ENCODE measurements at regions not wholly inside any gene's neighbourhood (a gene's known extent, or its start where the extent isn't known, plus 50 kb on each side); places are given as distances from the start of the nearest gene placed in this dataset.
"Not testable (repeated sequence)": the region's sequence is repeated elsewhere in the genome, so short reads cannot be mapped to it uniquely, and the experiment has no call there.

DNA sequence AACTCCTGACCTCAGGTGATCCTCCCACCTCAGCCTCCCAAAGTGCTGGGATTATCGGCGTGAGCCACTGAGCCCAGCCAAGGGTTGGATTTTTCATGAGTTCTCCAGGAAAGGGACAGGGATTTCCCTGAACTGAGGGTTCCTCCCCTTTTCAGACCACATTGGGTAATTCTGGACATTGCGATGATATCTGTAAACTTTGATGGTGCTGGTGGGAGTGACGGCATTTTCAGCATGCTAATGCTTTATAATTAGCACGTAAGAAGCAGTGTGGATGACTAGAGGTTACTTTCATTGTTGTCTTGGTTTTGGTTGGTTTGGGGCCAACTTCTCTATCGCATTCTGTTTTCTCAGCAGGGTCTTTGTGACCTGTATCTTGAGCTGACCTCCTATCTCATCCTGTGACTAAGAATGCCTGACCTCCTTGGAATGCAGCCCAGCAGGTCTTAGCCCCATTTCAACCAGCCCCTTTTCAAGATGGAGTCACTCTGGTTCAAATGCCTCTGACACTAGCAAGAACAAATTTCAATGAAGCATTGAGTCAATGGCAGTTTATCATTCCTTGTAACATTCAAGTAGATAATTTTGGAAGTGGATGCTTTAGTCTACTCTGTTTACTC is 156.5 kb downstream of the TTLL2 start:
- ATAC-seq: no peak
- H3K36me3 Mint-ChIP-seq: no peaks in the 10 kb centered on the region
- H3K9me3 Mint-ChIP-seq: peaks cover 4% of the 10 kb centered on the region
- peaks cover 8% of the 10 kb centered on the region for H3K4me1 Mint-ChIP-seq
- H3K27me3 Mint-ChIP-seq: peaks cover 61% of the 10 kb centered on the region
- H3K27ac Mint-ChIP-seq: no peak overlapping the region
- no peak overlapping the region for H3K4me3 Mint-ChIP-seq

DNA sequence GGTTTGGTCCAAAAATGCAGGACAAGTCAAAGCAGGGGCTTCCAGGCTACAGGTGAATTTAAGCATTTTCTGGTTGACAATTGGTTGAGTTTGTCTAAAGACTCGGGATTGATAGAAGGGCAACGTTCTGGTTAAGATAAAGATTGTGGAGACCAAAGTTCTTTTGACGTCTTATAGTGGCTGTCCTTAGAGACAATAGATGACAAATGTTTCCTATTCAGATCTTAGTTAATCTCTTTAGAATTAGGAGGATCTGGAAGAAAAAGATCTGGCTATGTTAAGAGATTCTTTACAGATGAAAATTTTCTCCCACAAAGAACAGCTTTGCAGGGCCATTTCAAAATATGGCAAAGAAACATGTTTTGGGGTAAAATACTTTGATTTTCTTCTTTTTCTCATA is 157.9 kb downstream of the TTLL2 start:
- not testable (repeated sequence) for H3K9me3 Mint-ChIP-seq, H3K27ac Mint-ChIP-seq, H3K4me3 Mint-ChIP-seq, ATAC-seq, H3K36me3 Mint-ChIP-seq, H3K4me1 Mint-ChIP-seq
- H3K27me3 Mint-ChIP-seq: peaks cover 69% of the 10 kb centered on the region

DNA sequence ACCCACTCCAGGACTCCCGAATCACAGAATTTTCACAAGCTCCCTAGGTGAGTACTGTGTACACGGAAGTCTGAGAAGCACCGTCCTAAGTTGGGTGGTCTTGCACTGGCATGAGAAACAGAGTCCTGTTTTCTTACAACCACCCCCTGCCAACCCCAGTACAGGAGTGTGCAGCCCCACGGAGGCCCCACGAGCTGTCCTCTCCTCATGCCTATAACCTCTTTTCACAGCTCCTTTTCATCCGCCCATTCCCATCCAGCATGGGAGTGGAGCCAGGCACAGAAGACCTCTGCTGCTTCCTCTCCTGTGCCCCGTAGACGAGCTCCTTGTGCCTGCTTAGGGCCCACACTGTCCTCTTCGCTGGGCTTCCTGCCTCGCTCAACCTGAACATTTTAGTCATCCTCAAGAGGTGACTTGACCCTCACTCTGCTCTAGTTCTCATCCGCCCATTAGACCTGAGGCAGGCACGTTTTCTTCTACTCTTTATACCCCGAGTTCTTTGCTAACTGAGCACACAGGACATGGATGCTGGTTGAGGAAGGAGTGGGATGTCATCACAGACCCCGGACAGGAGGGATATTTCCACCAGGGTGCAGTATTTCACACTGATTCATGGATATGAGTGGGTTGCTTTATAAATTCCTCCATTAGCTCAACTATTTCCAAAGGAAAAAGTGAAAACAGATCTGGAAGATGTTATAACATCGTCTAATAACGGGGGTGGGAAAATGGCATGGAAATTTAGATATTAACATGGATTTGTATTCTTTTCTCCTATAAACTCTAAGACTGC is 160.5 kb downstream of the TTLL2 start:
- Mint-ChIP-seq H3K27ac (no peak overlapping the region), H3K4me3 (no peak overlapping the region), H3K4me1 (no peaks in the 10 kb centered on the region), H3K27me3 (peaks cover 57% of the 10 kb centered on the region), H3K9me3 (no peaks in the 10 kb centered on the region), H3K36me3 (no peaks in the 10 kb centered on the region)
- no peak for ATAC-seq

DNA sequence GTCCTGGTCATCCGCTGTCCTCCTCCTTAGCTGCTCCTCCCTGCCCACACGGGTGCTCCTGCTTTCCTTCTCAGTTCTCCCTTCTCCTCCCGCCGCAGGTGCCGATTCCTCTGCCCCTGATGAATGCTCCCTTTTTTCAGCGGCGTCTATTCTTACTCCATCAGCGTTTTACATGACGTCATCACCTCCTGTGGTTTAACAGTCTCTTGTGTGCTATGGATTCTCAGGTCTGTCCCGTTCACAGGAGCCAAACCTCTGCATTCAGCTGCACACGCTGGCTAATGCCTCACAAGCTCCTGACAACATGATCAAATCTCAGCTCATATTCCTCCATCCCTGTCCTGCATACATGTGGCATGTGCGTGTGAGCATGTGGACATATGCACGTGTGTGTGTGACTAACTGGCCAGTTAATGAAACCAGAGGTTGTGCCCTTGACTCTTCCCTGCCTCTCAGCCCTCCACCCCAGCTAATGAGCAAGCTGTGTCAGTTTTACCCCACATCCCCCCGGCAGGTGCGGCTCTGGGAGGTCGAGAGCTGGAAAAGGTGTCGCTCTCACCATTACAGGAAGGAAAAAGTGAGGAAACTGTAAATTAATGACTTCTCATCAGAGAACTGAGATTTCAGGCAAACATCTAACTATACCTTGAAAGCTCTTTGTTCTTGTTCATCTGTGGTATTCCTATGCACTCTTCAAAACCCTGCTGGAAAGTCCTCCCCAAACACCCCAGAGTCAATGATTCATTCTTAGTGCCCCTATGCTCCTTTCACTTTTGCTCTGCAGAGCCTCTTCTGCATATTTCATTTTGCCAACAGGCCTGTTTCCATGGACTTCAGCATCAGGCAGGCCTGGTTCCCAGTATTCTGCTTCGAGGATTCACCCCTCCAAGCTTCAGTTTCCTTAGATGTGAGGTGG is 163.1 kb downstream of the TTLL2 start:
- no peaks in the 10 kb centered on the region for H3K4me1 Mint-ChIP-seq
- peaks cover 37% of the 10 kb centered on the region for H3K27me3 Mint-ChIP-seq
- no peak overlapping the region for H3K4me3 Mint-ChIP-seq
- H3K36me3 Mint-ChIP-seq: no peaks in the 10 kb centered on the region
- H3K27ac Mint-ChIP-seq: no peak overlapping the region
- ATAC-seq: no peak
- no peaks in the 10 kb centered on the region for H3K9me3 Mint-ChIP-seq

DNA sequence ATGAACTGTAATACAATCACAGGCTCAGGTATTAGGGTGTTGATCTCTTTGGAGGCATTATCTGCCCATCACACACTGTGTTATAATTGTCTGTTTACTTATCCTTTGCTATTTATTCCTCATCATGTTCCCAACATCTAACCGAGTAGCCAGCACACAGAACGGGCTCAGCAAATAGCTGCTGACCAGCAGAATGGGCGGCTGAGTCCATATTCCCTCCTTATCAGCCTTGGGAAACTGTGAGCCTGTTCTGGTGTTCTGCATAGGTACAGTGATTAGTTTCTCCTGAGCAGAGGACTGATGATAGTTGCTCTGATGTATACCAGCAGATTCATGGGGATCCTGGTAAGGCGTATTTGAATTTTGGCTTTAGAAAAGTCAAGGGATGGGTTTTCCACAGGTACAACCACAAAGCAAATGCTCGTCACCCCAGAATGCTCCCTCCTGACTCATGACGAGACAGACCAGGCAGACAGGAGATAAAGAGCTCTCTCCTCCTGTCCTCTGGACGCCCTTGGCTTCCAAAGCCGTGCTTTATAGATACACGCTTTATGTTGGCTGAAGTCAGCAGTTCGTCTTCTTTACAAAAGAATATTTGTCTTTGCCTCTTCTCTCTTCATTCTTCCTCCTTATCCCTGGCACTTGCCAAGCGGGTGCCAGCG is 166.7 kb downstream of the TTLL2 start:
- peaks cover 22% of the 10 kb centered on the region for H3K27me3 Mint-ChIP-seq
- ATAC-seq: no peak
- no peaks in the 10 kb centered on the region for H3K36me3 Mint-ChIP-seq
- H3K27ac Mint-ChIP-seq: no peak overlapping the region
- no peaks in the 10 kb centered on the region for H3K4me1 Mint-ChIP-seq
- H3K9me3 Mint-ChIP-seq: peaks cover 4% of the 10 kb centered on the region
- H3K4me3 Mint-ChIP-seq: no peak overlapping the region

DNA sequence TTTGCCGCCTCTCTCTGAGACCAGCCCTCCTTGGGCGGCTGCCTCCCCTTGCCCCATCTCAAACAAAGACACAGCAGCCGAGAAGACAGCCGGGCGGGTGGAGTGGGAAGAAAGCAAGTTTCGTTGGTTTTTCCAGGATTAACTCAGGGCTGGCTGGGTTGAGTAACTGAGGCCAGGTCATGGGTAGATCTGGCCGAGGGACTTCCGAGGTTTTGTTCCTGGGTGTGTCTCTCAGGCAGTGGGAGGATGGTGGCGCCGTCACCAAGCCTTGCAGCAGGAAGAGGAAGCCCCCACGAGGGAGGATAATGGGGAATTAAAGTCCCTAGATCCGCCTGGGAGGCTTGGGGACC is 167.2 kb downstream of the TTLL2 start:
- Mint-ChIP-seq H3K9me3 (peaks cover 4% of the 10 kb centered on the region), H3K4me1 (no peaks in the 10 kb centered on the region), H3K27ac (no peak overlapping the region), H3K4me3 (no peak overlapping the region), H3K27me3 (peaks cover 17% of the 10 kb centered on the region), H3K36me3 (no peaks in the 10 kb centered on the region)
- no peak for ATAC-seq

DNA sequence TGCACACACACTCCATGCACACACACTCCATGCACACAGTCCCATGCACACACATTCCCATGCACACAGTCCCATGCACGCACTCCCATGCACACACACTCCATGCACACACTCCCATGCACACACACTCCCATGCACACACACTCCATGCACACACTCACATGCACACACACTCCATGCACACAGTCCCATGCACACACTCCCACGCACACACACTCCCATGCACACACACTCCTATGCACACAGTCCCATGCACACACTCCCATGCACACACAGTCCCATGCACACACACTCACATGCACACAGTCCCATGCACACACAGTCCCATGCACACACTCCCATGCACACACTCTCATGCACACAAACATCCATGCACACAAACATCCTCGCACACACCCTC is 168.4 kb downstream of the TTLL2 start:
- peaks cover 4% of the 10 kb centered on the region for H3K27me3 Mint-ChIP-seq
- no peak overlapping the region for H3K4me3 Mint-ChIP-seq
- H3K4me1 Mint-ChIP-seq: no peaks in the 10 kb centered on the region
- H3K36me3 Mint-ChIP-seq: no peaks in the 10 kb centered on the region
- H3K9me3 Mint-ChIP-seq: peaks cover 7% of the 10 kb centered on the region
- H3K27ac Mint-ChIP-seq: no peak overlapping the region
- no peak for ATAC-seq

DNA sequence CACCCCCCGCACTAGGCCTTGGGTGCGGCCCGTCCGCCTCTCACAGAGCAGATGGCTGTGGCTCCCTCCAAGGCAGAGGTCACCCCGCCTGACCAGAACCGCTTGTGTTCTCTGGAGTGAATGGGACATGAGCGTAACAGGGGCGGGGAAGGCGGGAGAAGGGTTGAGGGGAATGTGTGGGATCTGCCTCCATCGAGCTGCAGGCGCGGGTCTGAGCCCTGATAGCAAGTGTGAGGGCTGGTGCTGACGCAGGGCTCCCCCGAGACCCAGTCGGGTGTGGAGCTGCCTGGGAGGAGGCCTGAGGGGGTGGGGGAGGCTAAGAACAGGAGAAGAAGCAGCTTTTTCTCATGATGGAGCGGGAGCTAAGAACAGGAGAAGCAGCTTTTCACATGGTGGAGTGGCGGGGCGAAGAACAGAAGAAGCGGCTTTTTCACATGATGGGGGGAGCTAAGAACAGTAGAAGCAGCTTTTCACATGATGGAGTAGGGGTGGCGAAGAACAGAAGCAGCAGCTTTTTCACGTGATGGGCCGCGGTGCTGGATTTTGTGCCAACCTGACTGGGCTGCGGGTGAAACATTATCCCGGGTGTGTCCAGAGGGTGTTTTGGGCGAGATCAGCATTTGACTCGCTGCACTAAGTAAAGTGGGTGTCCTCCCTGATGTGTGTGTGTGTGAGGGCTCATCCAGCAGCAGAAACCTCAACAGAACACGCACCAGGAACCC is 169.3 kb downstream of the TTLL2 start:
- no peaks in the 10 kb centered on the region for H3K27me3 Mint-ChIP-seq
- H3K9me3 Mint-ChIP-seq: peaks cover 8% of the 10 kb centered on the region
- H3K36me3 Mint-ChIP-seq: no peaks in the 10 kb centered on the region
- no peaks in the 10 kb centered on the region for H3K4me1 Mint-ChIP-seq
- ATAC-seq: no peak
- no peak overlapping the region for H3K4me3 Mint-ChIP-seq
- no peak overlapping the region for H3K27ac Mint-ChIP-seq

DNA sequence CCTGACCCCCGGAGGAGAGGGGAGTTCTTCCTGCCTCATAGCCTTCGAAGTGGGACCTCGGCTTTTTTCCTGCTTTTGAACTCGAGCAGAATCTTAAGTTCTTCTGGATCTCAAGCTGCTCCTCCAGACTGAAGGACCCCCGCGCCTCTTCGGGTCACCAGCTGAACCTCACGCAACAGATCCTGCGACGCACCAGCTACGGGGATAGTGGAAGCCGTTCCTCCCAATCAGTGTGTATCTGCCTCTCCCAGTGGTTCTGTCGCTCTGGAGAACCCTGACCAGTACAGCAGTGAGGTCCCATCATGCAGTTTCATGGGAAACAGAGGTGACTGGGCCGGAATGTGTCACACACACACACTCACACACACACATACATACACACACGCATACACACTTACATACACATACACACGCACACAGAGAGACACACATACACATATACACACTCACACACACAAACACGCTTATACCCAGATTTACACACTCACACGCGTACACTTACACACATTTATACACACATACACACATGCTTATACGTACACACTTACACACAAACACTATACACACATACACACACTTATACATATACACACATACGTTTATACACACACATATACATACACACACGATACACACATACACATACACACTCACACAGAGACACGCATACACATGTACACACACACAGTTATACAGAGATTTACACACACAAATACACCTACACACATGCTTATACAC is 170.0 kb downstream of the TTLL2 start:
- ATAC-seq: no peak
- H3K4me1 Mint-ChIP-seq: no peaks in the 10 kb centered on the region
- H3K27me3 Mint-ChIP-seq: no peaks in the 10 kb centered on the region
- no peak overlapping the region for H3K4me3 Mint-ChIP-seq
- H3K9me3 Mint-ChIP-seq: peaks cover 8% of the 10 kb centered on the region
- H3K36me3 Mint-ChIP-seq: no peaks in the 10 kb centered on the region
- H3K27ac Mint-ChIP-seq: no peak overlapping the region

DNA sequence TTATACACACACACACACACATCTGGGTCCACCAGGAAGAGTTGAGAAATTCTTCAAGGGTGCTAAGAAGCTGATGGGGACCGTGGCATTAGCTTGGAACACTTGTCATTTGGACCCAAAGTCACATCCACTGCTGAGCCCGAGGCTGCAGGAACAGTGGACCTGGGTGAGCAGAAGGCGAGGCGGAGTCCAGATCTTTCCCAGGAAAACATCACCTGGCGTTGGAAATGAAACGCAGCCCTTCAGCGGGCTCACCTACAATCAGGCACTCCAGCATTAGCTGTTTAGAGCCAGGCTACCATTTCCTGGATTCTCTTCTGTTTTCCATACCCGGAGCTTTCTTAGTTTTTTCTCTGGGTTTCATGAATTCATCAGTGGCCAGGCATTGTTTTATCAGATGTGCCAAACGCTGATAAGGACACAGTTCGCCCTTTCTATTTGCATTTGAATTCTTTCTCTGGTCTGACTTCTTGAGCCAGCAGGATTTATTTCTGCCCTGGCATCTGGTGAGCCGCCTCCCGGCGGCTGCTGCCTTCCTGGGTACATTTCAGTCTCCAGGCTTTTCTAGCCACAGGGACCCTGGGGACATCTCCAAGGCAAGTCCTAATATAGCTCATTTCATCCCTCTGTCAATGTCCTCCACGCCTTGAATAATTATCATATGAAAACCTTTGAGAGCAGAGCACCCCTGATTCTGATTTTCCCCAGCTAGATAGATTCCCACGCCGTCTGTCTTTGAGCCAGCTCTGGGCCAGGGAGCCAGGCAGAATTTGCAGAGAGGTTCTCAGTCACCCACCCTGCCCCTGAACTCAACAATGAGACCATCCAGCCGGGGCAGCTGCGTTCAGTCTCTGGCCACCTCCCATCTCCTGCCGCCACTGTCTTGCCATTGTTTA is 170.9 kb downstream of the TTLL2 start:
- no peak overlapping the region for H3K27ac Mint-ChIP-seq
- H3K9me3 Mint-ChIP-seq: peaks cover 8% of the 10 kb centered on the region
- H3K36me3 Mint-ChIP-seq: no peaks in the 10 kb centered on the region
- no peak for ATAC-seq
- H3K4me1 Mint-ChIP-seq: no peaks in the 10 kb centered on the region
- peaks cover 4% of the 10 kb centered on the region for H3K27me3 Mint-ChIP-seq
- H3K4me3 Mint-ChIP-seq: no peak overlapping the region

DNA sequence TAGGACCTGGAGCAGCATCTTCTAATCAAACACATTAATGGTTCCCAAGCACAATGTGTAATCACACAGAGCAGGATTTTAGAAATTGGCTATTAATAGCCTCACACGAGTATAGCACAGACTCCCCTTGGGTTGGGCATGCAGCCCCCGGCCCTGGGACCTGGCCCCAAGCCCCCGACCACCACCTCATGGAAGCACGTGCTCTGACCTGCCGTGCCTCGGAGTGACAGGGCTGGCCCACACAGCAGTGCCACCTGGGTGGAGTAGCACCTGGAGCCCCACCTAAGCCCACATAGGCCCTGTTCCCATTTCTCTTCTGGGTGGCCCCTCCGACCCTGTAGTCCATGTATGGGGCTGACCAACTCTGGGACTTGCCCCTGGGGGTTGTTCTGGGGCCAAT is 171.8 kb downstream of the TTLL2 start:
- H3K36me3 Mint-ChIP-seq: no peaks in the 10 kb centered on the region
- H3K27me3 Mint-ChIP-seq: peaks cover 14% of the 10 kb centered on the region
- no peak overlapping the region for H3K27ac Mint-ChIP-seq
- no peak overlapping the region for H3K4me3 Mint-ChIP-seq
- H3K9me3 Mint-ChIP-seq: peaks cover 8% of the 10 kb centered on the region
- ATAC-seq: no peak
- no peaks in the 10 kb centered on the region for H3K4me1 Mint-ChIP-seq

DNA sequence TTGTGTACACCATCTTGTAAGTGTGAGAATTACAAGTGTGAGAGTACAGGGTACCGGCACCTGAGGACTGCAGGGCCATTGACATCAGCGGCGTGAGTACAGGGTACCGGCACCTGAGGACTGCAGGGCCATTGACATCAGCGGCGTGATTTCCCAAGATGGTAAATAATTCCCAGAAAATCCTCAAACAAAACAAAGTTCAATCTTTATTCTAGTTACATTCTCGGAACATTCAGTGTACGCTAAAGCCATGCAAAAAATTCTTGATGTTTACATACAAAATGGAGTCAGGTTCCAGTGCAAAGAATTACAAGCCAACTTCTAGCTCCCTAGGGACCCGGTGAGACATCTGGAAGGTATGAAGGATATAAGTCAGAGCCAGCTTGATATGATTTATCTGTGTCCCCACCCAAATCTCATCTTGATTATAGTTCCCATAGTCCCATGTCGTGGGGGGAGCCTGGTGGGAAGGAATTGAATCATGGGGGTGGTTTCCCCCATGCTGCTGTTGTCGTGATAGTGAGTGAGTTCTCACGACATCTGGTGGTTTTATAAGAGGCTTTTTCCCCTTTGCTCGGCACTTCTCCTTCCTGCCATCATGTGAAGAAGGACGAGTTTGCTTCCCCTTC is 172.7 kb downstream of the TTLL2 start:
- no peak for ATAC-seq
- peaks cover 8% of the 10 kb centered on the region for H3K9me3 Mint-ChIP-seq
- H3K36me3 Mint-ChIP-seq: no peaks in the 10 kb centered on the region
- H3K4me3 Mint-ChIP-seq: no peak overlapping the region
- H3K27me3 Mint-ChIP-seq: peaks cover 15% of the 10 kb centered on the region
- no peaks in the 10 kb centered on the region for H3K4me1 Mint-ChIP-seq
- no peak overlapping the region for H3K27ac Mint-ChIP-seq

DNA sequence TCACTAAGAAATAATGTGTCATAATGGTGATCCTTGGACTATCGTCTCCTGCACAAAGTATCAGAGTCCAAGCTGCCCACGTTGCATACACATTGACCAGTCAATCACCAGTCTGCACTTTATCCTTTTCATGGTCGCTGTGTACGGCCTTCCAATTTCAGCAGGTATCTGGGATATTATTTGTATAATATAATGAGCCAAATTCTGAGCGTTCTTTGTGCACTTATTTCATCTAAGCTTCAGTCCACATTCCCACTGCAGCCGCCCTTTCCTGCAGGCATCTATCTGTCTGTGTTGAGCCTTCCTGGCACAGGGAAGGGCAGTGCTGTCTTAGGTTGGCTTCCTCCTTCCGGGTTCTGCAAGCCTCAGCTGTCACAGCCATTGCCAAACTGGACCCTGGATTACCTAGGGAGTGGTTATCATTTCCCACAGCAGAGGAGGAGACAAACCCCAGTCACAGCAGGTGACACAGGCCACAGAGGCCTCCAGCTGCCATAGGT is 174.3 kb downstream of the TTLL2 start:
- no peak overlapping the region for H3K4me3 Mint-ChIP-seq
- no peak for ATAC-seq
- H3K27ac Mint-ChIP-seq: no peak overlapping the region
- peaks cover 15% of the 10 kb centered on the region for H3K27me3 Mint-ChIP-seq
- peaks cover 4% of the 10 kb centered on the region for H3K9me3 Mint-ChIP-seq
- no peaks in the 10 kb centered on the region for H3K4me1 Mint-ChIP-seq
- no peaks in the 10 kb centered on the region for H3K36me3 Mint-ChIP-seq

Data from stimulated activated memory B cell treated with anti-CD40 and anti-IgM and Interleukin-4, amounts not matched to agents 10 μg/mL and 1 μg/mL and 100 μg/mL, for 72 hours (primary cell).